Ecto neural progenitor cell (in vitro differentiated cells): ENCODE measurements at regions not wholly inside any gene's neighbourhood (a gene's known extent, or its start where the extent isn't known, plus 50 kb on each side); places are given as distances from the start of the nearest gene placed in this dataset.
A peak's percentile ranks its signal among the peaks of the same experiment; 100 is the strongest.
"Not testable (repeated sequence)": the region's sequence is repeated elsewhere in the genome, so short reads cannot be mapped to it uniquely, and the experiment has no call there.

Source experiments
- DNase-seq: peaks from one replicate; pipeline ENCODE4 v3.0.0-alpha.2; 2018; ENCODE audit warnings: low spot score

DNA sequence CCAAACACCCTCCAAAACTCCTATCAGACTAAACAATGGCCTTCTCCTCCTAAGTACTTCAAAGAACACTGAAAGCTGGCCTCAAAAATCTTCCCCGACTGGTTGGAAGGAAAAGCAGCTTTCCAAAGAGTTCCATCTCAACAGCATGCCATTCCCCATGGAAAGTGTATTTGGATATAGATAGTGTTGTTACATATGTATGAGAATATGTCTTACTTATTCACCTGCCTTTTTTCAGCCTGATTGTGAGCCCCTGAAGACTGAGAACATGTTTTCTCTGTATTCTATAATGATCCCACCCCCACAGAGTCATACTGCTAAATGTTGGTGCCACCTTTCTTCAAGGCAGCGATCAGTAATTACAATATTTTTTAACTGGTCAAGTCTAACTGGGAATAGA is 185.4 kb upstream of the G2E3 start:
- no peak for DNase-seq

DNA sequence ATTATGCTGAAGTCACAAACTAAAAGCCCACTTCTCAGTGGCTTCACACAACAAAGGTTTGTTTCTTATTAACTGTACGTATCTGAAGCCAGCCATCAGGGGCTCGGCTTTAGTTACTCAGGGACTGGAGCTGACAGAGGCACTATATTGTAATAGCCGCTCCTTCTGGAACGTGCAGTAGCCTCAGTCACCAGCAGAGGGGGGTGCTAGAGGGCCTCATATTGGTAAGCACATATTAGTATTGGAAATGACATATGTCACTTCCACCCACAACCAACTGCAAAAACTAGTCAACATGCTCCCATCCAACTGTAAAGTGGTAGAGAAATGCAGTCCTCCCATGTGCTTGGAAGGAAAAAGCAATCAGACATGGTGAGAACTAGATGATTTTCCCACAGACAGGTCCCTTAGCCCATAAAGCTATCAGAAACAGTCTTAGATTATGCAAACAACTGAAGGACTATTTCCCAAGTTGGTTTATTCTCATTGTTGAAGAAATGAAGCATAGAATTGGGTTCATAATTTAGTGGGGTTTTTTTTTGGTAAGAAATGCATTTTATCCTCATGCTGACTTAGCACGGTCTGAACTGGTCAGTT is 183.6 kb upstream of the G2E3 start:
- DNase-seq, result peak; percentile 71

DNA sequence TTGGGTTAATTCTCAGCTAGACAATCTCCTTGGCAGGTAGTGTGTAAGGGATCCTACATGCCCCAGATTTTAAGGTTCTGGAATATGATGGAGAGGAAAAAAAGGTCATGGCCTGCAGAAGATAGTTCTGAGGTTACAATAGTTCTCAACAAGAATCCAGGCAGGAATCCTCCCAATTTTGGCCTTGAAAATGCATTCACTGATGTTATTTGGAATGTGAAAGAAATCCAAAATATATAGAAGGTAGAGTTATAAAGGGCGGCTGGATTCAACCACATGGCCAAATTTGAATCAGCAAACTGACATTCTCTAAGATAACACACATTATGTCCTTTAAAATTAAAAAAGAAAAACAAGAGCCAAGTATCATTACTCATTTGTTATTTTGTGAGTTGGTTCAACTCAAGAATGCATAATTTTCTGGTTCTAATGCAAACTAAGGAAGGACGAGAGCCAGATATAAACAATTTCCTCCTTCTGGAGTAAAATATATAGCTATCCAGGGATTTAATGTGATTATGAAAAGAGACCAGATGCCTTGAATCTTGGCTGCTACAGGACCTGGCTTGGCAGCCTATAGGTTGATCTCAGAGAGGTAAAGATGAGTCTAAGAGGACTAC is 177.0 kb upstream of the G2E3 start:
- DNase-seq, result no peak

DNA sequence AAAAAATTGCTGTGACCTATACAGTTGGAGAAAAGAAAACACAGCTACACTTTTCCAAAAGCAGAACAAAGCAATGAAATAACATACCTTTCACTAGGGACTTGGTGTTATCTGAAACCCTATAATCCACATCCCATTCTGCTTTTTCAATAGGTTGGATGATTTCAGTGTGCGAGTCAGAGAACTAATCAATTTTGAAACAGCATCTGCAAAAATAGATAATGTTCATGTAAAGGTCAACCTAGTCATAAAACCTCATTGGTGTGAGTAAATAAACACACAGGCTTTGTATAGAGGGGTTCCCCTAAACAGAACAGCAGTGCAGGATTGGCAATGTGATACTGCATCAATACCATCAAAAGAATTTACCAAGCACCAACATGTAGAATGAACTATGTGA is 173.0 kb upstream of the G2E3 start:
- DNase-seq, result no peak

DNA sequence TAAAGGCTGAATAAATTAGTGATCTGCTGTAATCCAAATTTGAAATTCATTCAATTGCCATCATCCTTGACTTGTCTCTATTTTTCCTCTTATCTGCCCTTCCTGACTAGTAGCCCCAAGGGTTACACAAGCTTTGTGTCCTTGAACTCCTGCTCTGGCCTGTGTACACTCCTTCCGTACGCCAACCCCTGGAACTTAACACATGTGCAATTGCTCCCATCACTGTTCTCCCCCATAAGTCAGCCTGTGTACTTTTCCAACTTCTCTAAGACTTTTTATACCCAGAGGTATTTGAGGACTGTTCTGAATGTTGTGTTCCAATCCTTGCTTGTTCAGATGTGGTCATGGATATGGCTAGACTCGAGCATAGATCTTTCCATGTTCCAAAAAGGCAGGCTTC is 171.1 kb upstream of the G2E3 start:
- no peak for DNase-seq

DNA sequence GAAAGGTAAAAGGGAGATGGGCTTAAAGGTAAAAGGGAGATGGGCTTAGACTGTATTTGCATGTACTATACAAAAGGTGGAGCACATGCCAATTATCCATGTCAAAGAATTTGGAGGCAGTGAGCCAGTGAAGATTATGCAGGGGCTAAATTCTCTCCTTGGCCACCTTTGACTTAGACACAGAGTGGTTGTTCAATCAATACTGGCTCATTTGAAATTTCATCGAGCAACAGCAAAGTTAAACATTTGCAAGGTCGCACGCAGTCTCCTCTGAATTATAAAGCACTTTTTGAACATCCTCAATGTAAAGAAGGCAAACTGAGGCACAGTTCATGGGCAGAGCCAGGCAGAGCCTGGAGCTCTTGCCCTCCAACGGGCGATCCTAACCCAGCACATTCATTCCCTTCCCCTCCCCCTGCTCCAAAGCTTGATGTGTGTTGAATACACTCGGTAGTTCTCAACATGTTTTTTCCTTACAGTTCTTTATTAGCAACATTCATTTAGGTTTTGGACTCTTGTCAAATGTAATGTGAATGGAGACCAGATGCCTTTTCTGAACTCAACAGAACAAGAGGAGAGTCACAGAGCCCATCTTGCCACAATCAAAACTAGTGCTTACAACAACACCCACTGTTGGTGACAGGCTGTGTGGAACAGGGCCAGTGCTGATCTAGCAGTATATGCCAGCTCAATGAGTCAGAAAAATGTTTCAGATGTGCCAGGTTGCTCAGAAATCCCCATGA is 169.7 kb upstream of the G2E3 start:
- no peak for DNase-seq

DNA sequence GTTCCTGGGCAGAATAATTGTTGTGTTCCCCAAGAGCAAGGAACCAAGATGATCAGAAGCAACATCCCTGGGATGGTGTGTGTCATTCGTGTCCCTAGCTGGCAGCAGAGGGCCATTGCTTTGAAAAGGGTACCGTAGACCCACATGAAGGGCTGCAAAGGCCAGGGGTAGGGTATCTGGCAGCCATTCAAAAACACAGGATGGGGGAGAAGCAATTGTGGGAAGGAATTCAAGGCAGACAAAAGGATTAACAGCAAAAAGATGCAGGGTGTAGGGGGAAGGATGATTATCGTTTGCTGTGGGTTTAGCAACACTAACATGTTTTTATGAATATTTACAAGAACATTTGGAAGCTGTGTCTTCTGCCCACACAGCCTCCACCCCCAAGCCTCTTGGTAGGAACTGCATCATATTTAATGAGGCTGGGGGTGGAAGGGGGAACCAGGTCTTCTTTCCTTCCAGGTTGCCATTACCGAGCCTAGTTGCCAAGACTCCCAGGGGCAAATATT is 169.0 kb upstream of the G2E3 start:
- no peak for DNase-seq

DNA sequence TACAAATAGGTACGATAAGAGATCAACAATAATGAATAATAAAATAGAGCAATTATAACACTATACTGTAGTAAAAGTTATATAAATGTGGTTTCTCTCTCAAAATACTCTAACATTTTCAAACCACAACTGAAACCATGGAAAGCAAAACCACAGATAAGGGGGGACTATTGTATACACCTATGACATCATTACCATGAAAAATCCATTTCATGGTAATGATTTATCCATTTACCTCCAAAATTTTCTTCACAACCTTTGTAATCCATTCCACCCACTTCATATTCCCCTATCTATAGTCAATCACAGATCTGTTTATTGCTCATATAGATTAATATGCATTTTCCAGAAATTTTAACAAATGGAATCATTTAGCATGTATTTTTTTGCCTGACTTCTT is 163.9 kb upstream of the G2E3 start:
- DNase-seq, result no peak

DNA sequence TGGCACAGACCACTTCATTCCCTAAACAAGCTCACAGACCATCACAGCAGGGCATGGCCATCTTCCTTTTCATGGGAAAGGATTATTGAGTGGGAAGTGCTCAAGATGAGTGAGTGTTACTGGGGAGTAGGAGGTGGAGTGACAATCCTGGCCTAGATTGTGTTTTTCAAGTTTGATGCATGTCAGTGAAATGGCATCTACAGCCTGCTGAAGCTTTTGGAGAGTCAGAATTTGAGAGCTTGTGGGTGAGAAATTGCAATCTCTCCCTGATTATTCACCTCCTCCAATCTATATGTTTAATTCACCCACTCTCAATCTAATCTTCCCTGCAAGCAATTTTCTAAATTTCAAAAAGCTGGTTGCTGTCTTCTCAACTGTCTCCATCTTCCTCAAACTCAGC is 156.1 kb upstream of the G2E3 start:
- DNase-seq, result no peak

DNA sequence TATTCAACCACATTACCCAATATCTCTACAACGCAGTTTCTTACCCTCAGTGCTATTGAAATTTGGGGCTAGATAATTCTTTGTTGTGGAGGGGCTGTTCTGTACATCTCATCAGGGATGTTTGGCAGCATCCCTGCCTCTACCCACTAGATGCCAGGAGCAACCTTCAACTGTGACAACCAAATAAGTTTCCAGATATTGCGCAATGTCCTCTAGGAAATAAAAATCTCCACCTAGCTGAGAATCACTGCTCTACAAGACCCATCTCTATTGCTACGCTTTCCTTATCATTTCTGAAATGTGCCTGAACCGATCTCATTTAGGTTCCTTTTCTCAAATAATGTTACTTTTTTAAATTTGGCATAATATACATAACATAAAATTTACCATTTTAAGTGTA is 155.2 kb upstream of the G2E3 start:
- DNase-seq, result no peak

DNA sequence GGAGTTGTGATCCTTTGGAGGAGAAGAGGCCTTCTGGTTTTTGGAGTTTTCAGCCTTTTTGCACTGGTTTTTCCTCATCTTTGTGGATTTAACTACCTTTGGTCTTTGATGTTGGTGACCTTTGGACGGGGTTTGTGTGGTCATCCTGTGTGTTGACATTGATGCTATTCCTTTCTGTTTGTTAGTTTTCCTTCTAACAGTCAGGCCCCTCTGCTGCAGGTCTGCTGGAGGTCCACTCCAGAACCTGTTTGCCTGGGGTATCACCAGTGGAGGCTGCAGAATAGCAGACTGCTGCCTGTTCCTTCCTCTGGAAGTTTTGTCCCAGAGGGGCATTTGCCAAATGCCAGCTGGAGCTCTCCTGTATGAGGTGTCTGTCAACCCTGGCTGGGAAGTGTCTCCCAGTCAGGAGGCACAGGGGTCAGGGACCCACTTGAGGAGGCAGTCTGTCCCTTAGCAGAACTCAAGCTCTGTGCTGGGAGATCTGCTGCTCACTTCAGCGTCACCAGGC is 149.4 kb upstream of the G2E3 start:
- not testable (repeated sequence) for DNase-seq

DNA sequence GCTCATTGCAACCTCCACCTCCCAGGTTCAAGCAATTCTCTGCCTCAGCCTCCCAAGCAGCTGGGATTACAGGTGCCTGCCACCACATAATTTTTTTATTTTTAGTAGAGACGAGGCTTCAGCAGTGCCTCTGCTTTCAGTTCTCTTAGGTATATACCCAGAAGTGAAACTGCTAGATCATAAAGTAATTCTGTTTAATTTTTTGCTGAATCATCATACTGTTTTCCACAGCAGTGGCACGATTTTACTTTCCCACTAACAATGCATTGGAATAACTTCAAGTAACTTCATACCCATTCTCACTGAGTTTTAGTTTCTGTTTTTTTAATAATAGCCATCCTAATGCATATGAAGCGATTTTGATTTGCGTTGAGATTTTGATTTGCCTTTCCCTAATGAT is 148.0 kb upstream of the G2E3 start:
- DNase-seq, result no peak

DNA sequence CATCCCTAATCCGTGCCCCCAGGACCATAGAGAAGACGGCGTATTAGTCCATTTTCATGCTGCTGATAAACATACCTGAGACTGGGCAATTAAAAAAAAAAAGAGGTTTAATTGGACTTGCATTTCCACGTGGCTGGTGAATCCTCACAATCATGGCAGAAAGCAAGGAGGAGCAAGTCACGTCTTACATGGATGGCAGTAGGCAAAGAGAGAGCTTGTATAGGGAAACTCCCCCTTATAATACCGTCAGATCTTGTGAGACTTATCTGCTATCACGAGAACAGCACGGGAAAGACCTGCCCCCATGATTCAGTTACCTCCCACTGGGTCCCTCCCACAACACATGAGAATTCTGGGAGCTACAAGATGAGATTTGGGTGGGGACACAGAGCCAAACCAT is 145.8 kb upstream of the G2E3 start:
- not testable (repeated sequence) for DNase-seq

DNA sequence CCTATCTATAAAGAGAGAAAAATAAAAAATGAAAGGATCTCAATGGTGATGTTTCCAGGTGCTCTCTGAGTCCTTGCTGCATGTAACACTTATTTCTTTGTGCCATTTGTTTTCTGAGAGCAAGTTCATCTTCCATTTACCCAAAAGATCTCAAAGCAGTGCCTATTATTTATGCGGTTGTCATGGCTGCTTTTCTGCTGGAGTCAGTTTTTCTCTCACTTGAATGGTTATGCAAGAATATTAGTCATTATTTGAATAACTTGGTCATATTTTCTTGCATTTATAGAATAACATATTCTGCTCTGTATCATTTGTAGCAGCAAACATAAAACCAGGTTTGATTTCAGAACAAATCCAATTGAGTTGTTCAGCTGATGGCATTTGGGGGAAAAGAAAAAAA is 141.8 kb upstream of the G2E3 start:
- DNase-seq, result no peak

DNA sequence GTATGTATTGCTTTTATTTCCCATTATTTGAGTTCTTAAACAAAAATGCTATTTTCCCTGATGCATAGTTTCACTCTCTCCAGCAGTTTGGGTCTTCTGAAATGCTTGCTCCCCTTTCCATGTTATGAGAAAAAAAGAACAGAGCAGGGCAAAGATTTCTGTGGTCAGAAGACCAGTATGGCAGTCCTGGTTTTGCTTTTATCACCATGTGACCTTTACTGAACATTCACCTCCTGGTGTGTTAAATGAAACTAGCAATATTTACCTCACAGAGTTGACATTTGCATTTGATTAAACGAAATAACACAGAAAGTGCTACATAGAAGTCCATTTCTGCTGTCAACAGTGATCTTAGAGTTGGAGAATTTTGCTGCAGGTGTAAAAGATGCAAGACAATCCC is 141.0 kb upstream of the G2E3 start:
- no peak for DNase-seq

DNA sequence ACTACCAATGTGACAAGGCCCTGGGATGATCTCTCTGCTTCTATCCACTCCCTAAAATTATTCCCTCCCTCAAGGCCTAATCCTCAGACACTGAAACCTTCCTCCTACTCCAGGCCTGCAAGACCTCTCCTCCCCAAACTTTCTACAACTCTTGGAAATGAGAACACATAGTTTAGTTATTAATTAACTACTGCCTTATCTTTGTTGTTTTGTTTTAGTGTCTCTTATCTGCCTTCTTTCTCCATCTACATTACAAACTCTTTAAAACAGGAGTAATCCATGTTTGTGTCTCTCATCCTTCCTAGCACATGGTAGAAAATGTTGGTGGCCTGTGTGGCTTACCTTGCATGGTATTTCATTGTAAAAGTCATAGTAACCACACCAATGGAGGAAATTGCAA is 139.9 kb upstream of the G2E3 start:
- no peak for DNase-seq

DNA sequence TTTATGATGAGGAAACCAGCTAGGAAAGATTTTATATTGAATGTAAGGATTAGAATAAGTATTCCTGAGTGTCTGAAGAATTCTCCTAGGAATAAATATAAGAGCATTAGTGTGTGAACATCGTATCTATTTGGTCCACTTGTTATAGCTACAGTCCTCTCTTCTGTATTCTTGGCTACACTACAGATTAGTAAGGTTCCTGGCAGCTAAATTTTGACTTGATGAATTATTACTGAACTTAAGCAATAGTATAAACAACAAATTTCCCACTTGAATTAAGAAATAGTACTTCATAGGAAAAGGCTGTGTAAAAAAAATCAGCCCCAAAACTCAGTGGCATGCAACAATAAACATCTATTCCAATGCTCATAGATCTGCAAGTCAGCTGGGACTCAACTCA is 138.4 kb upstream of the G2E3 start:
- no peak for DNase-seq

DNA sequence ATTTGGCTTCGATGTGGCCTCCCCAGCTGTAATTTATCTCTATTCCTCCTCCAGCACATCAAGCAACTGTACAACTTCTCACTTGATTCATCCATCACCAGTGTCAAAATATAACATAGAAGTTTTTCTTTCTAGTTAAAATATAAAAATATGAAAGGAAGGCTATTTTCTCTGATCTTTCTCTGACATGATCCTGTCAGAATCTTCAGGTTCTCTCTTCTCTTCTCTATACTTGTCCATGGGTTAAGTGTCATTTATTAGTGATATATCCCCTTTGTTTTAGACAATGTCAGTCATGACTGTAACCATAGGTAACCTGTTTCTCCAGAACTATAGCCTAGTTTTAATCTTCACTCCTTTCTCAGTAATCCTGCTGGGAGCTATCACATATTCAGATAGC is 132.5 kb upstream of the G2E3 start:
- no peak for DNase-seq

DNA sequence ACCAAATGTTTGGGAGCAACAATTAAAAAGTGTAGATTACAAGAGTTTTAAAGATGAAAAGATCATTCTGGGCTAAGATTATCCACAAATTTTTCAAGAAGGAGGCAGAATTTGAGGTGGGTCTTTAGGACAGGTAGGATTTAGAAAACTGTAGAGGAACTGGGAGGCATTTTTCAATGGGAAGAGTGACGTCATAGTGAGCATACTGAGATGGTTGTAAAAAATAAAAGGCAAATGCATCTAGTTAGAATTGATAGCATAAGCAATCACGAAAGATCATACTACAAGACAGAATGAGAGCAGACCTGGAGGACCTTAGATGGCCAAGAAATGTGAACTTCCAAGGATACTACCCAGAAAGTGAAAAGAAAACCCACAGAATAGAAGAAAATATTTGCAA is 131.6 kb upstream of the G2E3 start:
- no peak for DNase-seq

DNA sequence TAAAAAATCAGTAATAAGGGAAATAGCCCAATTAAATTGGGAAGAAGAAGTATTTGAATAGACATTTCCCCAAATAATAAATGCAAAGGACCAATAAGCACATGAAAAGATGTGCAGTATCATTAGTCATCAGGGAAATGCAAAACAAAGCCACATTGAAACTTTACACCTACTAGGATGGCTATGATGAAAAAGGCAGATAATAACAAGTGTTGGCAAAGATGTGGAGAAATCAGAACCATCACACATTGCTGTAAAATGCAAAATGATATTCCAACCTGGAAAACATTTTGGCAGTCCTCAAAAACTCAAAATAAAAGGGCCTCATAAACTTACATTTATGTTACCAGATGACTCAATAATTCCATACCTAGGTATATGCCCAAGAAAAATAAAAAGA is 131.1 kb upstream of the G2E3 start:
- no peak for DNase-seq

DNA sequence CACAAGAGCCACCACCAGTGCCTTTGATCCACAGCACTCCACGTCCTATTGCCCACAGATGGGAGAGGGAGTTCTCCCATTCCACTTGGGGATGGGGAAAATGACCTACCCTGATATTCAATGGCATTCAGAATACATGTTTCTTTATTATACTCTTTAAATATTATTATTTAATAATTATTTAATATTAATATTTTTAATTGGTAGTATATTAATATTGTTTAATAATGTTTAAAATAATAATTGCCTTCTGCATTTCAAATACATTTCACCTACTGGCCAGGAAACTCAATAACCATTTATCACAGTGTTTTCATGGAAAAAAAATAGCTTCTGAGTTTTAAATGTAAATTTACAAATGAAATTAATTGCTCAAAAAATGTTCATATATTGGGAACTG is 127.4 kb upstream of the G2E3 start:
- no peak for DNase-seq

DNA sequence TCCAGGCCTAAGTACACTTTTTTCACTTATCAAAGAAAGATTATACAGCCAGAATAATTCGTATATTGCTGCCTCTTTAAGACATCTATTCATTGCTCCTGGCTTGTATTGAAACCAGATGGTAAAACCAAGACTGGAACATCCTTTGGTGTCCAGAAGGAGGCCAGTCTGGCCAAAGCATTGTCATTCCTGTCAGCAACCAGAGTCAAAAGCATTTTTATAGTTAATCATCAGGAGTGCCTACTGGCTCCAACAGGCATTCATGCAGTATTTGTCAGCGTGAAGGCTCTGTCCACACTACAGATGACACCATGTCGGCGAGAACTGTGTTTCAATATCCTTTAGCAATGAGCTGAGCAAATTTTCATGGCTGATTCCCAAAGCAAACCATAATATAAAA is 118.0 kb upstream of the G2E3 start:
- DNase-seq, result no peak

DNA sequence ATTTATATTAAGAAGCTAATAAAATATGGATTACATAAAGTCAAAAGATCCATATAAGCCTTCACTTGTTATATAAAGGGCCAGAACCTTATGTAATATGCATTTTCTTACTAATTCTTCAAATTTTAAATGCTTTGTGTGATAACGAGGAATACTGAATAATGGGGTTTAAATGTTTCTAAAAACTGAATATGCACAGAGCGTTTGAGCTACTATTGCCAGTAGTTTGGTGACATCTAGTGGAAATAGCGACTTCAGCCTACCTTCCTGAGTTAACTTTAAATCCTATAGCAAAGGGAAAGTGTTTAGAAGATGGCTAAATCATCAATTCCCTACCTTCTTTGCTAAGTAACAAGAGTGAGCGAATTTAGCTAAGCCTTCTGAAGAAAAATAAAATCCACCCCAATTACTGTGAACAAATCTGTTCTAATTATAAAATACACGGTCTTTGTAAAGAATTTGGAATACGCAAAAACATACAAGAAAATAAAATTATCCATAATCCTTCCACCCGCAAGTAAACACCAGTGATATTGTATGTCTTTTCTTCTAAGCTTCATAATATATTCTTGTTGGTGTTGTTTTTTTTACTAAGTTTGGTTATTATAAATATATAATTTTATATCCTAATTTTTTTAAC is 115.5 kb upstream of the G2E3 start:
- no peak for DNase-seq
